ENCODE measurements at regions not wholly inside any gene's neighbourhood (a gene's known extent, or its start where the extent isn't known, plus 50 kb on each side); places are given as distances from the start of the nearest gene placed in this dataset.

- Histone ChIP-seq H3K27ac (ENCODE audit: low read depth in 2 of 2, low read length in 2 of 2) (no peak overlapping the region), H3K27me3 (ENCODE audit: control insufficient read depth, insufficient read depth, low read length) (no peaks in the 10 kb centered on the region)
Observed at GRCh38 chr4:75345423-75345822, 168.8 kb downstream of the RCHY1 start.

GRCh38 chr4:75344915-75345314, 169.3 kb downstream of the RCHY1 start:
- FAIRE-seq (no peak), DNase-seq (peak in 2 of 5 donors; percentile 31 to 66)
- intact Hi-C loops (cut with DNase I), result no loop called here
- no peaks in the 10 kb centered on the region for H3K4me1 ChIP-seq (ENCODE audit: control insufficient read depth in 2 of 3, insufficient read depth in 2 of 3, low read depth in 1 of 3, low read length in 3 of 3)
- no peaks in the 10 kb centered on the region for H3K27me3 ChIP-seq (ENCODE audit: control insufficient read depth, insufficient read depth, low read length)
- TF ChIP-seq CTCF (IDR thresholded peaks at IDR 0.05; ENCODE audit: borderline replicate concordance, extremely low read depth, insufficient read depth), result no peak
- H3K36me3 ChIP-seq (ENCODE audit: control insufficient read depth in 2 of 3, insufficient read depth in 3 of 3, low read length in 3 of 3), result no peaks in the 10 kb centered on the region
- no peaks in the 10 kb centered on the region for H3K9me3 ChIP-seq (ENCODE audit: control insufficient read depth in 2 of 3, insufficient read depth in 1 of 3, low read length in 3 of 3)
- no peak overlapping the region for H3K27ac ChIP-seq (ENCODE audit: low read depth in 2 of 2, low read length in 2 of 2)
- H3K9ac ChIP-seq (ENCODE audit: low read length in 3 of 3), result no peak overlapping the region
- no peak overlapping the region for H3K4me3 ChIP-seq (ENCODE audit: low read length in 3 of 3)

More at GRCh38 chr4:75345423-75345822, 168.8 kb downstream of the RCHY1 start:
- no peak for FAIRE-seq
- Histone ChIP-seq H3K9me3 (ENCODE audit: control insufficient read depth in 2 of 3, insufficient read depth in 1 of 3, low read length in 3 of 3) (no peaks in the 10 kb centered on the region), H3K4me1 (ENCODE audit: control insufficient read depth in 2 of 3, insufficient read depth in 2 of 3, low read depth in 1 of 3, low read length in 3 of 3) (no peaks in the 10 kb centered on the region), H3K9ac (ENCODE audit: low read length in 3 of 3) (no peak overlapping the region), H3K36me3 (ENCODE audit: control insufficient read depth in 2 of 3, insufficient read depth in 3 of 3, low read length in 3 of 3) (no peaks in the 10 kb centered on the region), H3K4me3 (ENCODE audit: low read length in 3 of 3) (no peak overlapping the region)
- TF ChIP-seq CTCF (IDR thresholded peaks at IDR 0.05; ENCODE audit: borderline replicate concordance, extremely low read depth, insufficient read depth), result no peak
- peak in 1 of 5 donors; percentile 11 for DNase-seq
- intact Hi-C loops (cut with DNase I), result no loop called here

GRCh38 chr4:75343333-75343732, 170.9 kb downstream of the RCHY1 start:
- no peak overlapping the region for H3K9ac ChIP-seq (ENCODE audit: low read length in 3 of 3)
- H3K4me3 ChIP-seq (ENCODE audit: low read length in 3 of 3), result no peak overlapping the region
- no peaks in the 10 kb centered on the region for H3K4me1 ChIP-seq (ENCODE audit: control insufficient read depth in 2 of 3, insufficient read depth in 2 of 3, low read depth in 1 of 3, low read length in 3 of 3)
- no peaks in the 10 kb centered on the region for H3K27me3 ChIP-seq (ENCODE audit: control insufficient read depth, insufficient read depth, low read length)
- no peaks in the 10 kb centered on the region for H3K36me3 ChIP-seq (ENCODE audit: control insufficient read depth in 2 of 3, insufficient read depth in 3 of 3, low read length in 3 of 3)
- DNase-seq (peak in 1 of 5 donors; percentile 28), FAIRE-seq (no peak)
- no peaks in the 10 kb centered on the region for H3K9me3 ChIP-seq (ENCODE audit: control insufficient read depth in 2 of 3, insufficient read depth in 1 of 3, low read length in 3 of 3)
- H3K27ac ChIP-seq (ENCODE audit: low read depth in 2 of 2, low read length in 2 of 2), result no peak overlapping the region
- TF ChIP-seq CTCF (IDR thresholded peaks at IDR 0.05; ENCODE audit: borderline replicate concordance, extremely low read depth, insufficient read depth), result no peak
- intact Hi-C loops (cut with DNase I), result no loop called here

GRCh38 chr4:75340561-75340960, 173.6 kb downstream of the RCHY1 start:
- intact Hi-C loops (cut with DNase I), result no loop called here
- no peak for FAIRE-seq

More at GRCh38 chr4:75340561-75340960, 173.6 kb downstream of the RCHY1 start:
- Histone ChIP-seq H3K9me3 (ENCODE audit: control insufficient read depth in 2 of 3, insufficient read depth in 1 of 3, low read length in 3 of 3) (no peaks in the 10 kb centered on the region), H3K27ac (ENCODE audit: low read depth in 2 of 2, low read length in 2 of 2) (no peak overlapping the region), H3K4me3 (ENCODE audit: low read length in 3 of 3) (no peak overlapping the region), H3K4me1 (ENCODE audit: control insufficient read depth in 2 of 3, insufficient read depth in 2 of 3, low read depth in 1 of 3, low read length in 3 of 3) (no peaks in the 10 kb centered on the region), H3K9ac (ENCODE audit: low read length in 3 of 3) (no peak overlapping the region), H3K27me3 (ENCODE audit: control insufficient read depth, insufficient read depth, low read length) (no peaks in the 10 kb centered on the region), H3K36me3 (ENCODE audit: control insufficient read depth in 2 of 3, insufficient read depth in 3 of 3, low read length in 3 of 3) (no peaks in the 10 kb centered on the region)
- no peak for DNase-seq
- TF ChIP-seq CTCF (IDR thresholded peaks at IDR 0.05; ENCODE audit: borderline replicate concordance, extremely low read depth, insufficient read depth), result no peak
